HFFc6 (cell line): ENCODE measurements at regions not wholly inside any gene's neighbourhood (a gene's known extent, or its start where the extent isn't known, plus 50 kb on each side); places are given as distances from the start of the nearest gene placed in this dataset.

Experiments
- DNase-seq: peaks from one replicate; pipeline ENCODE4 v3.0.0-alpha.2; 2018
- H3K27ac Mint-ChIP-seq: 2 replicates; pipeline ENCODE4 v1.8.0; 2020; ENCODE audit warnings: mild to moderate bottlenecking, mixed read lengths
- H3K27me3 Mint-ChIP-seq: 2 replicates; pipeline ENCODE4 v1.8.0; 2021; ENCODE audit warnings: mild to moderate bottlenecking, moderate library complexity, mixed read lengths; ENCODE audit not compliant: insufficient read depth
- H3K36me3 Mint-ChIP-seq: 2 replicates; pipeline ENCODE4 v1.8.0; 2021; ENCODE audit warnings: low read depth, mixed read lengths
- H3K4me1 Mint-ChIP-seq: 2 replicates; pipeline ENCODE4 v1.8.0; 2020; ENCODE audit warnings: low read depth, mixed read lengths
- H3K4me3 Mint-ChIP-seq: 2 replicates; pipeline ENCODE4 v1.8.0; 2020; ENCODE audit warnings: mild to moderate bottlenecking, moderate library complexity, mixed read lengths
- H3K9me3 Mint-ChIP-seq: 2 replicates; pipeline ENCODE4 v1.8.0; 2020; ENCODE audit warnings: mild to moderate bottlenecking, mixed read lengths
- TF ChIP-seq, protein P1 (sequence below): fragments of 200-600 bp; sonication (generic); IDR thresholded peaks from 2 replicates; pipeline ENCODE4 v1.5.0; 2021; ENCODE audit warnings: antibody characterized with exemption, mild to moderate bottlenecking

DNA sequence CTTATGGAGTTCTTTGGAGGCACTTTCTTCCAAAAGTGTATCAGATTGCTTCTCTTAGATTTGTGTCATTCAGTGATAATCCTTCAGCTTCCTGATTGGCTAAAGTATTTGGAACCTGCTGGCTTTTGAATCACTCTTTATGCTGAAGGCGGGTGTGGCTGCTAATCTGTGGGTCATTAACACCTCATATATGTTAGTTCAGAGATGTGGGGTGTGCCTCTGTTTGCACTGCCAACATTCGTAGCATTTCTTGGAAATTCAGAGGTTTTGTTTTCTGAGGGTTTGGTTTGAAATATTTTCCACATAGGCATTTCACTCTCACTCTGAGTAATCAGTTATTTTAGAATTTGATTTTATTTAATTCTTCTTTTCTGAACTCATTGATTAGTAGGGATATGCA lies 1604.4 kb upstream of the ACVR2A start:
- Mint-ChIP-seq H3K27ac (no peak overlapping the region; the same call in 1 of the 2 replicates), H3K27me3 (no peaks in the 10 kb centered on the region), H3K4me1 (peaks cover 27% of the 10 kb centered on the region; the same call in 1 of the 2 replicates), H3K36me3 (no peaks in the 10 kb centered on the region), H3K9me3 (no peaks in the 10 kb centered on the region; the same call in 1 of the 2 replicates), H3K4me3 (no peak overlapping the region)
- TF ChIP-seq, protein P1, sequence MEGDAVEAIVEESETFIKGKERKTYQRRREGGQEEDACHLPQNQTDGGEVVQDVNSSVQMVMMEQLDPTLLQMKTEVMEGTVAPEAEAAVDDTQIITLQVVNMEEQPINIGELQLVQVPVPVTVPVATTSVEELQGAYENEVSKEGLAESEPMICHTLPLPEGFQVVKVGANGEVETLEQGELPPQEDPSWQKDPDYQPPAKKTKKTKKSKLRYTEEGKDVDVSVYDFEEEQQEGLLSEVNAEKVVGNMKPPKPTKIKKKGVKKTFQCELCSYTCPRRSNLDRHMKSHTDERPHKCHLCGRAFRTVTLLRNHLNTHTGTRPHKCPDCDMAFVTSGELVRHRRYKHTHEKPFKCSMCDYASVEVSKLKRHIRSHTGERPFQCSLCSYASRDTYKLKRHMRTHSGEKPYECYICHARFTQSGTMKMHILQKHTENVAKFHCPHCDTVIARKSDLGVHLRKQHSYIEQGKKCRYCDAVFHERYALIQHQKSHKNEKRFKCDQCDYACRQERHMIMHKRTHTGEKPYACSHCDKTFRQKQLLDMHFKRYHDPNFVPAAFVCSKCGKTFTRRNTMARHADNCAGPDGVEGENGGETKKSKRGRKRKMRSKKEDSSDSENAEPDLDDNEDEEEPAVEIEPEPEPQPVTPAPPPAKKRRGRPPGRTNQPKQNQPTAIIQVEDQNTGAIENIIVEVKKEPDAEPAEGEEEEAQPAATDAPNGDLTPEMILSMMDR, result no peak
- DNase-seq, result no peak

DNA sequence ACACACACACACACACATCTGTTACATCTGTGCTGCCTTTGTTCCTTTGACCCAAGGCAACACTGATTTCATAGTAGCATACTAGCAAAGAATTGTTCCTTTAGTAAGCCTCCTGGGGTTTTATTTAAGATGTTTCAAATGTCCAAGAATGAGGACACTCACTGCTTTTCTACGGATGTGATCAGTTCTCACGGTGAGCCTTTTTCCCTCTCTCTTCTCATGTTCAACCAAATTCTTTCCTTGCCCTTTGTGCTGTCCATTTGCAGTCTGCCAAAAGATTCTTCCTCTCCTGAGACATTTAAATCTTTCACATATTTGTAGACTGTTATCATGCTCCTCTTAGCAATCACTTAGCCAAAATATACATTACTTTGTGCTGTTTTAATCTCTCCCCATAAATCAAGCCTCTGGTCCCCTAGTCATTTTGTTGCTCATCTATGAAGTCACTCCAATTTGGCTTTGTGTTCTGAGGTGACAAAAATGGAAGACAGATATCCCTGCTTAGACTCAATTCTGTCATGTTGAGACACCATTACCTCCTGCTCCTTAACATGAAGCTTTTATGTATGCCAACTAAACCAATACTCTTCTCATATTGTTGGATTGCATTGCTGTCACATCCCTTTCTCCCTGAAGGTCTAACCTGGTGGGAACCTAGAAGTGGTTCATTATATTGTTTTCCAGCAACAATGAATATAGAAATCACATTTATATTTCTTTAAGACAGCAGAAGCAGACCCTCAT lies 1605.3 kb upstream of the ACVR2A start:
- Mint-ChIP-seq H3K4me1 (peaks cover 27% of the 10 kb centered on the region; the same call in 1 of the 2 replicates), H3K9me3 (no peaks in the 10 kb centered on the region; the same call in 1 of the 2 replicates), H3K27ac (peak overlapping the region; percentile 80; the same call in 1 of the 2 replicates), H3K4me3 (peak overlapping the region; percentile 5; the same call in 1 of the 2 replicates), H3K27me3 (no peaks in the 10 kb centered on the region), H3K36me3 (no peaks in the 10 kb centered on the region)
- peak; percentile 85 for DNase-seq
- TF ChIP-seq, protein P1, result no peak

DNA sequence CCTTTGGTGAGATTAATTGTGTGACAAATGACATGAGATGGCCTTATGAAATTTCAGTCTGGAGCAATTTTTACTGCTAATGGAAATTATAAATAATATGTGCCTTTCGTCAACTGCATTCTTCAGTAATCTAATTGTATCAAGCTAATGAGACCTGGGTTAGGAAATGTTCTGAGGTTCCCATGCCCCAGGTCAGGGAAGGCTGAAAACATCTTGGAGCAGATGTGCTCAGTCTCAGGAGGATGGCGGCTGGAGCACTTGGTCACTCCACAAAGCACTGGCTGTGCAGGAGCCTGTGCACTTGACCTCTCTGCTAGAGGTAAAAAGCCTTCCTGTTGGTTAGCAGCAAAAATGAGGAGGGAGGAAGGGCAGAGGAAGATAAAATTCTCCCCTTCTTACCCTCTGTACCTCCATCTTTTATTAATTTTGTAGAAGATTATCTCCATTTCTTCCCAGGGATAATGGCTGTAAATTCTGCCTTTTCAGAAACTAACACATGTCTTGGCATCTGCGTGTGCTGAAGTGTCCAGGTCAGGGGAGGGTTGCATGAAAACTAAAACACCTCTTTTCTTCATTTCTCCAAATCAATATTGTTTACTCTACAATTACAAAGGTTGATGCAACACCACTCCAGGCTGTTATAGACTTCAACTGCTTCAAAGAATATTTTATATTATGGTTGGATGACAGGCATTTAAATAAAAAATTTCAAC lies 1606.4 kb upstream of the ACVR2A start:
- Mint-ChIP-seq H3K27me3 (no peaks in the 10 kb centered on the region), H3K27ac (peak overlapping the region; percentile 80), H3K9me3 (no peaks in the 10 kb centered on the region; the same call in 1 of the 2 replicates), H3K36me3 (no peaks in the 10 kb centered on the region), H3K4me3 (no peak overlapping the region; the same call in 1 of the 2 replicates), H3K4me1 (peaks cover 27% of the 10 kb centered on the region; the same call in 1 of the 2 replicates)
- no peak for DNase-seq
- TF ChIP-seq, protein P1, result no peak

DNA sequence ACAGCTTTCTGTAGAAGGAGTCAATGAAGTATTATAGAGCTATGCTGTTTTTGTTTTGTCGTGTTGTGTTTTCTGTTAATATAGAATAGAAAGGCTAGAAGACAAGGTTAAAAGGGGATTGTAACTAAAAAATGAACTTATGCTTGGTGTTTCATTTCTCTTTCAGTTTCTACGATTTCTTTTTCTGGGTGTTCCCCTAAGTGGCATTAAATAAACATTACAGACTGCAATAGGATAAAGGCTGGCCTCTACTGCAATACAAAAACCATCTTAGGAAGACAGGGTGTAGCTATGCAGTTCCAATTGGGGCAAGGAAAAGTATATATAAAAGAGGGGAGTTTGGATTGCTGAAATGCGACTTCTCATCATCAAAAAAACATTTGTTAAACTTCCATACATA lies 1609.7 kb upstream of the ACVR2A start:
- Mint-ChIP-seq H3K4me3 (no peak overlapping the region), H3K4me1 (peaks cover 21% of the 10 kb centered on the region; the same call in 1 of the 2 replicates), H3K27me3 (no peaks in the 10 kb centered on the region), H3K36me3 (no peaks in the 10 kb centered on the region), H3K27ac (no peak overlapping the region), H3K9me3 (no peaks in the 10 kb centered on the region; the same call in 1 of the 2 replicates)
- TF ChIP-seq, protein P1, result no peak
- no peak for DNase-seq

DNA sequence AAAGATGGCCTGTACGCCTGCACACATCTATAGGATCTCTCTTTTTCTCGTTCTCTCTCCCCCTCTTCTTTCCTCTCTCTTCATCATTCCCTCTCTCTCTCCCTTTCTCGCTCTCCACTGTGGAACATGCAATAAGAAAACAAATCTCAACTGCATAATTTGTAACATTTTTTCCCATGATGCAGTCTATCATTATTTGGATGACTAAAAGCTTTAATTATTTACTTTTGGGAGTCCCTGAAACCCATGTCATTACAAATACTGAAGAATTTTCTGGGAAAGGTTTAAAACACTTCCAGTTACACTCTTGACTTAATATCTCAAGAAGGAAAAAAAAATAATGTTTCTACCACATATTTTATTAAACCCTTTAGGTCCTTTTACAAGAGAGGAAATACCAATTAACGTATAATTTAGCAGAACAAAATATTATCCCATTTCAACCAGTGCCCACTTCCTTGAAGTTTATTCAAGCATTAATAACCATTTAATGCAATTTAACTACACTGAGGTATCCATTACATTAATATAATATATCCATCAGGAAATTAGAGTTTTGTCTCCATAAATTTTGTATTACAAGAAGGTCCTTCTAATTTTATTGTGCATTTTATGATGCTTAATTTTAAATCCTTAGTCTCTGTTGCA lies 1615.2 kb upstream of the ACVR2A start:
- Mint-ChIP-seq H3K9me3 (peaks cover 10% of the 10 kb centered on the region), H3K27me3 (no peaks in the 10 kb centered on the region; the same call in 1 of the 2 replicates), H3K36me3 (no peaks in the 10 kb centered on the region), H3K4me1 (peaks cover 4% of the 10 kb centered on the region; the same call in 1 of the 2 replicates), H3K27ac (no peak overlapping the region), H3K4me3 (no peak overlapping the region)
- TF ChIP-seq, protein P1, result no peak
- no peak for DNase-seq
